Hematopoietic multipotent progenitor cell (in vitro differentiated cells): ENCODE measurements at regions not wholly inside any gene's neighbourhood (a gene's known extent, or its start where the extent isn't known, plus 50 kb on each side); places are given as distances from the start of the nearest gene placed in this dataset.

ENCODE experiments used
- DNase-seq, 3 donors: peaks; one replicate each; pipeline ENCODE4 v3.0.0-alpha.2; 2011 to 2015; ENCODE audit warnings: low read depth in 2 of 3, low spot score in 2 of 3

DNA sequence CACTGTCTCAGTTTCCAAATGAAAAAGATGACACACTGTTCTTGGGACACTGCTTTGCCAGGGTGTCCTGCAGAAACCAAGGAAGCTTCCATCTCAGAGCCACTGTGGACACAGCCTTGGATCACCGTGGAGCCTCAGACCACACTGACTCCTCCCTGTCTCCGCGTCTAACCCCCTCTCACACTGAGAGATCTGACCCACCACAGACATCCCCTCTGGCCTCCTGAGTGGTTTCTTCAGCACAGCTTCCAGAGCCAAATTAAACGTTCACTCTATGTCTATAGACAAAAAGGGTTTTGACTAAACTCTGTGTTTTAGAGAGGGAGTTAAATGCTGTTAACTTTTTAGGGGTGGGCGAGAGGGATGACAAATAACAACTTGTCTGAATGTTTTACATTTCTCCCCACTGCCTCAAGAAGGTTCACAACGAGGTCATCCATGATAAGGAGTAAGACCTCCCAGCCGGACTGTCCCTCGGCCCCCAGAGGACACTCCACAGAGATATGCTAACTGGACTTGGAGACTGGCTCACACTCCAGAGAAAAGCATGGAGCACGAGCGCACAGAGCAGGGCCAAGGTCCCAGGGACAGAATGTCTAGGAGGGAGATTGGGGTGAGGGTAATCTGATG is 113.4 kb upstream of the PKDCC start:
- DNase-seq: no peak

DNA sequence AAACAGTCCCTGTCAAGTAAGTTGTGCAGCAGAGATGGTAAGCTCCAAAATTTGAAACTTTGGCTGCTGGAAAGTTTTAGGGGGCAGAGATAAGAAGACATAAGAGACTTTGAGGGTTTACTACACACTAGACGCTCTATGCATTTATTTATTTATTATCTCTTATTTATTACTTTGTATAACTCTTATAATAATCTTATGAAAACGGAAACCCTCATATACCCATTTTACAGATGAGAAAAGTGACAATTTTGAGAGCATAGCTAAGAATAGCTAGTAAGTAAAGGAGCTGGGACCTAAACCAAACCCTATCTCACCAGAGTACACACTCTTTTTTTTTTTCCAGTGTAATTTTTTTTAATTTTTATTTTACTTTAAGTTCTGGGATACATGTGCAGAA is 112.8 kb upstream of the PKDCC start:
- no peak for DNase-seq

DNA sequence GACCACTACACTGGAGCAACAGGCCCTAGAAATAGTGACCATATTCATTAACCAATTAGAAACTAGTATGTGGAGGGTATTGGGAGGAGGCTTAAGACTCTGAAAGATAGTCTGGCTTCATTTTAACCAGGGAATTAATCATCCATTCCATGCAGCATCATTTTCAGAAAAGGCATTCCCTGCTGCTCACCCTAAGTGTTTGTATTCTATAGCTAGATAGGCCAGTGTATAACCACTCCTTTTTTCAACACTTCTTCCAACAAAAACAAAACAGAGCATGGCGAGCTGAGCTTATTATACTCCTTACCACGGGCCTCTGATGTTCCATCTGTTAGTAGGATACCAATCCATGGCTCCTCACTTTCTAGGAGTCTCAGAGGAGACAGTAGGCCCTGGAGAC is 112.0 kb upstream of the PKDCC start:
- no peak for DNase-seq

DNA sequence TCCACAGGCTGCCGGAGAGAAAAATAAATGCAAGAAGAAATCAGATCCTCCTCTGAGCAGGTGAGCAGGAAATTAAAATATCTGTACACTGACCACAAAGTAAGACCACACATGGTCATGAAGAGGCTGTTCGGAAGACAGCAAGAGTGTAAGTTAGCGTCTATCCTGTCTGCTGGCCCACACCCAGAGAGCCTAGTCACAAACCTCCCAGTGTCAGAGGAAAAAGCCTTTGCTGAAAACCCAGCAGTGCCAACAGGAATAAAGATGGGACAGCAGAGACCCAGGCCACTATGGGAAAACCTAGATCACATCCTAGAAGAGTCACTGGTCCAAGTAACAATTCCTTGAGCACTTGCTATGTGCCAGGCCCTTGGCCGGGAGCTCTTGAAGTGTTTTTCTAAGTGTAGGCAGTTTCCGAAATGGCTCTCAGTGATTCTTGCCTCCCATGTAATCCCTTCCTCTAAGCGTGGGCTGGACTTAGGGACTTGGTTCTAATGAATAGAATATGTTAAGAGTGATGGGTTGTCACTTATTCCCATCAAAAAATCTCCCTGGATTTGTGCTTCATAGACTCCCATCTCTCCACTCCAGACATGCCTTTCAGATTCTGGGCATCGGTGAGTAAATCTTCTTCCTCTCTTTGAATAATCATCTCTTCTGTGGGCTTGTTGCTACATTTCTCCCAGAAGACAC is 110.9 kb upstream of the PKDCC start:
- no peak for DNase-seq

DNA sequence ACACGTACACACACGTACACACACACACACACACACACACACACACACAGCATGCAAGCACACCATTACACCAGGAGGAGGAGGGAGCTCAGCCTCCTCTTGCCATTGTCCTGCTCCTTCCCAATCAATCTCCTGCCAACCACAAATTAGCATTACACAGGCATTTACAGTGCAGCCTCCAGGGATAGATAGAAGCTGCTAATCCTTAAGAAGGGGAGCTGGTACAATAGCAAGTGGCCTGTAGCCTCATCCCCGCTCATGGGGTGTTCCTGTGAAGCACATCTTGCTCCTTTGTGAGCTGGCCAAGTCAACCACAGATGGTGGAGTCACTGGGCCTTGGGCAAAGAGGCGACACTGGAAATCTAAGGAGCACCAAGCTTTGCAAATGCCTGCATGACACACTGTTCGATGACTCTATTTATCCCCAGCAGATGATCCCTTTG is 110.3 kb upstream of the PKDCC start:
- no peak for DNase-seq

DNA sequence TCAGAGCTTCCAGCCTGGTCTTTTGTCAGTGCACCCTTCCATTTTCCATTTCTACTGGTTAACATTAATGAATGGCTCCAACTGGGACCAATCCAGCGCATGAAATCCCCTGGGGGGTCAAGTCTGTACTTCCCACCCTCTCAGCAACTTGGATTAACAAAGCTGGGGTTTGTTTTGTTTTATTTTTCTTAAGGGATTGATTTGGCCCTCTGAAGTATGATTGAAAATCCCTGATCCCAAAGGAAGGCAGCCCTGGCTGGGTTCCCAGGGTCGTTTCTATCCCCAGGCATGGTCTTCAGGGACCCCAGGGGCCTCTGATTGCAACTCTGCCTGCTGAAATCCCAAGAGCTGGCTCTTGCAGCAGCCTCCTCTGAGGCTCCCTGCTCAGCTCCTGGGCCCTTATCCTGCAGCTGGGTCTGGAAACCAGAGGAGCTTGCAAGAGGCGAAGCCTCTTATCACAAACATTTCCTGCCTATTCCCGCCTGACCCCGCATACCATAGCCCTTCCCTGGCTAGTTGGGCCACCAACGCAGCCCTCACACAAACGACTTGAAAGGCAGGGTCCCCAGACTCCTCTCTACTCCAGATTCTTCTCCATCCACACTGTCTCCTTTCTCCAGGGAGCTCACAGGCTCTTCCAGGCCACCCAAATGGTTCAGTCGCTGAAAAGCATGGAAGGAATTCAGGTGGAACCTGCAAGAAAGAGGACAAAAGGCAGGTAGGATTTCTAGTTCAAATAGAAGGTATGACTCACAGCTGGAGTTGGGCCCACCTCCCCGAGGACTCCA is 109.7 kb upstream of the PKDCC start:
- DNase-seq: no peak

DNA sequence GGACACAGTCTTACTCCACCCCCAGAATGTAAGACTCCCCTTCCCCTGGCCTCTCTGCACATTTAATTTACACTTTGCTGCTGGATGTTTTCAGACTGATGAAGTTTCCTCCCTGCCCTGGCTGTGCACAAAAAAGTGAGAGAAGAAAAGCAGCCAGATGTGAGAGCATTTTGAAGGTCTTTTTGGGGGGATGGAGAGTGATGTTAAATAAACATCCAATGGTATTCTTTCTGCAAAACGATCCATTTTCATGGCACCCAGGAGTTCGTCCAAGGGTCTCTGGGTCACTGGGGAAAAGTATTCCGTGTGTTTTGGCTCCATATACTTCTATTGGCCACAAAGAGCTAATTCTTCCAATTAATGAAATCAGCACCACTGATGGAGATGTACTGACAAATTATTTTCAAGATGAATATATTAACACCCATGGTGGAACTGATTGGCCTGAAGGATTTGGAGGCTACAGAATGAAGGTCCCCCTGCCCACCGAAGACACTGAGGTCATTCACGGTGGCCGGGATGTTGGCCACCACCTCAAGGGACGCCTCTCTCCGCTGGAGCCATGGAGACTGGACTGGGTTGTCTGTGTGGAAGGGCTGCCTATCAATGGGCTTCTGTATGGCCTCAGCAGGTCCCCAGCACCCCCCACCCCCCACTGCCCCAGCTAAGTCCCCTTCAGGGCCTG is 107.6 kb upstream of the PKDCC start:
- no peak for DNase-seq

DNA sequence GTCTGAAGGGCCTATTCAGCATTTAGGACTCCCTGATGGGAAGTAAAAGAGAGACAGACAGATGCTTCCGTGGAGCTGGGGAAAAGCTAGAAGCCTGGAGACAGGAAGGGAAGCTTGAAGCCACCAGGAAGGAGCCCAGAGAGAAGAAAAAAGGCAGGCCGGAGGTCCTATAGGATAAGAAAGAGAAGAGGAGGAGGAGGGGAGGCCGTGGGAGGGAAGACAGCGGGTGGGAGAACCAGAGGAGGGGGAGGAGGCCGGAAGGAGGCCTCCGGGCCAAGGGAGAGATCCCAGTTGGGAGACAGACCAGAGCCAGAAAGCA is 107.1 kb upstream of the PKDCC start:
- no peak for DNase-seq

DNA sequence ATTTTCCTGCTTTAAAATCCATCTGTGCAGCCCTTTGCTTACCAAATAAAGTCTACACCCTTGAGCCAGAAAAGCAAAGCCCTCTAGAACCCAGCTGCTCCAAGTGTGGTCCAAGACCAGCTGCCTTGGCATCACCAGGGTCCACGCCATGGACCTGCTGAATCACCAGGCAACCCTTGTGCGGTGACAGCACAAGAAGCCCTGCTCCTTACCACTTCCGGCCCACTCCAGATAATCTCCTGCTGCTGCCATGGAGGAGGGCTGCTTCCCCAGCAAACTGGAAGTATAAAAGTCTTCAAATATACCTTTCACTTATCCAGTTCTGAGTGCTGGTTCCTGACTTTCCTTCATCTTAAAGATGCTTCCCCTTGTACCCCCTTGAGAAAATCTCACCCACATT is 106.0 kb upstream of the PKDCC start:
- no peak for DNase-seq

DNA sequence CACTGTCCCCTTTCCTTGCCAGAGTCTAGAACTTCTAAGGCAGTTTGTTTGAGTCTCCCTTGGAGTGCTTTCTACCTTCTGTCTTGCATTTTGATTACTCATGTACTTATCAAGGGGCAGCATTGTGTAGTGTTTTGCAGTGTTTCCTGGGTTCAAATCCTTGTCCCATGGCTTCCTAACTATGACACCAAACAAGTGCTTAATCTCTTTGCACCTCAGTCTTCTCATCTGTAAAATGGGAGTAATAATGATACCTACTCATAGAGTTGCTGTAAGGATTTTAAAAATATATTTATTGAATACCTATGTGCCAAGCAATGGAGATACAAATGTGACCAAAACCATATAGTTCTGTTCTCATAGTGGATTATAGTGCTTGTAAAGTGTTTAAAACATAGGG is 105.5 kb upstream of the PKDCC start:
- DNase-seq: no peak

DNA sequence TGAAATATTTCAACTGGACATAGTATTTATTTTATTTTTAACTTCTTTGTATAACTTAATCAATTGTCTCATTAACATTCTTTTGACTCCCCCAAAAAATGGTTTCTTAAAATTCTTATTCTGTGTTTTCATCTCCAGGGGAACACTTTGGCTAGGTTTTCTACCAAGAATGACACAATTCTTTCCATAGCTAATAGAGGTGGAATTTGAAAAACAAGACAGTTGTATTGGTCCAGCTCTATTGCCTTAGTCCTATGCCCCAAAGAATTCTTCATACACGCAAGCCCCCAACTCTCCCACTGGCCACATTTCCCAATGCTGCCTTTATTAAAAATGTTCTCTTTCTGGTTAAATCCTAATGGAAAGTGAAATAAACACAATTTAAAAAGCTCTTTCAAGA is 104.7 kb upstream of the PKDCC start:
- no peak for DNase-seq

DNA sequence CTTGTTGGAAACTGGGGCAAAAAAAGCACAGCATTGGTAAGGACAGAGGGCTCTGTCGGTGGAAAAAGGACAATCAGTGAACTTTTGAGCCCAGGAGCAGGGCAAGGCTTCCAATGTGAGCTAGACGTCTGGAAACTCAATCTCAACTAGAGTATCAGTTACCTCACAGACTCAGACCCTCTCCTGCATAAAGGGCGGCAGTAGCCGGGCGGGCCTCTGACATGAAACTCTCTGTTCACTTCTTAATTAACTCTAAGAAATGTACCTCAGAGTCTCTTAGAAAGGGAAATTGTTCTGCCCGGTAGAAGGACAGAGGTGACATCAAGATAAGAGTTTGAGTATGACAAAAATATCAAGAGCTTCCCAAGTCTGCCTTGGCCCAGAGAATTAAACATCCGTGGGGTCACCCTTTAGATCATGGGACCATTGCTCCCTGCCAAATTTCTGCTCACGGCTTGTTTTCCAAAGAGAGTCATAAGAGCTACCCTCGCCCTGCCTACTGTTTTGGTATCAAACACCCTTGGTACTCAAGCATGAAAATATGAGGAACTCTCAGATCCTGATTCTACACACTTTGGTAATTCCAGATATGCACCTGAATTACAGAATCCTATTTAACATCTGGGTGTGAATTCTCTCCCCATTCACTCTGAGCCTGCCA is 103.5 kb upstream of the PKDCC start:
- DNase-seq: no peak

DNA sequence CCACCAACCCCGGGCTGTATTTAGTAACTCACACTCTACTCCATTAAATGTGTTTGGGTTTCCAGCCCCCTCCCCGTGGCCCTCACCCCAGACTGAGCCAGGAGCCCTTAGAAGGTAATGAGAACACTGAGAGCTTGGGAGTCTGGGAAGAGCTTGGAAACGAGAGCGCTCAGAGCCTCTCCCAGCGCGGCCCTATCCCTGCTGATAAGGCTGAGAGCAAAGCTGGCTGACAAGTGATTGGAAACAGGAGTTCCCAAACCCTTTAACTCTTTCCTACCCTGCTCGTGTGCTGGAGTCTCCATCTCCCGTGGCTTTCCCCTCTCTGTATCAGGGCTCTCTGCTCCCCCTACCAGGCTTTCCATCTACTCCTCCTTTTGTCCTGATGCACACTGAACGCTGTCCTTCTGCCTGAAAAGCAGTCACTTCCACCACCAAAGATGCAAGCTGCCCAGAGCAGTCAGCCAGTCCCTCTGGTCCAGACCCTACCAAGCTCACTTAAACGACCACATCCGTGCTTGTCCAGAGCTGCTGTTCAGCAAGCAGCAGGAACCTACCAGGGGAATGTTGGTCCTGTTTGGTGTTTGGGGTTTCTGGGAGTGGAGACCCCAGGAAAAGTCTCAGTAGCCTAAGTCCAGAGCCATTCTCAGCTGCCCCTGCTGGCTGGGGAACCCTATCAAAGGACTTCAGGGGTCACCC is 100.0 kb upstream of the PKDCC start:
- no peak for DNase-seq

DNA sequence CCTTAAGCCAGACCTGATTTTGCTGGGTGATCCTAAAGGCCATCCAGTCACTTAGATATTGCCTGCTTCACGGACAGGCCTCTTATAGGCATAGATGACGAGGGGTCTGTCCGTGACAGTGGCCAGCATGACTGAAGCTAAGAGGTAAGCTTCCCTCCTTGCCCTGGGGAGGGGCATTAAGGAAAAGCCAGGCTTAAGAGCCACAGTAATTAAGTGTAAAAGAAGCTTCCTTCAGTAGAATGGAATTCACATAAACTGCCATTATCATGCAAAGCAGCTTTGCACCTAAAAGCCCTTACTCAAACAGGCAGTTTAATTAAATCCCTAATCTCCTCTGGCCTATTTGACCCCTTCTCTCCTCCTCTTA is 99.4 kb upstream of the PKDCC start:
- DNase-seq: no peak

DNA sequence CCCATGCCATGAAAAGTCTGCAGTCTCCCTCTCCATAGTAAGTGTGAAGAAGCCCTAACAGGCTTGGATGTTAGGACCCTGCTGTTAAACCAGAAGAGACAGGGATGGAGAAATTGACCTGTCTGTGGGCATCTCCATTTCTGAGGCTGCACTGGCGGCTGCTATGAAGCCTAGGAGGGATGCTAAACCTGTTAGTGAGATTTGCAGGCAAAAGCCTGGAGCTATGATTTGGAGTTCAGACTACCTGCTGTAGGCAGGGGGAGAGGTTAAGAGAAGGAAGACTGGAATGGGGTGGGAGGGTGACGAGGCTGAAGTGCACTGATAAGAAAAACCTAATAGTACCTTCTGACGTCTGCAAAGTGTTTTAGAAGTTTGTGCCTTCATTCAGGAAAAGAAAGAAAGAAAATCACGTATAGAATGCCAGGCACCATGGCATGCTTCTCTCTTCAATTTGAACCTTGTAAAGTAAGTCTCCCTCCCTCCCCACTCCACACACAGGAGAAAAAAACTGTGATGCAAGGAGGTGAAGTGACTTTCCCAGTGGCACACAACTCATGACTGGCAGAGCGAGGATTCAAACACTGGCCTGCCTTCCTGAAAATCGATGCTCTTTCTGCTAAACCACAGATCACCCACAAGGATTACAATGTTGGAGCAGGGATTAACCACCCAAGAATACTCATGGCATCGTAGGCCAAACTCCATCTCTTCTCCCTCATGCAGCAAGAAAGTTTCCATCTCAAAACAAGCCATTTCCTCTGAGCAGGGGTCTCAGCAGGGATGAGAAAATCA is 98.5 kb upstream of the PKDCC start:
- DNase-seq: no peak

DNA sequence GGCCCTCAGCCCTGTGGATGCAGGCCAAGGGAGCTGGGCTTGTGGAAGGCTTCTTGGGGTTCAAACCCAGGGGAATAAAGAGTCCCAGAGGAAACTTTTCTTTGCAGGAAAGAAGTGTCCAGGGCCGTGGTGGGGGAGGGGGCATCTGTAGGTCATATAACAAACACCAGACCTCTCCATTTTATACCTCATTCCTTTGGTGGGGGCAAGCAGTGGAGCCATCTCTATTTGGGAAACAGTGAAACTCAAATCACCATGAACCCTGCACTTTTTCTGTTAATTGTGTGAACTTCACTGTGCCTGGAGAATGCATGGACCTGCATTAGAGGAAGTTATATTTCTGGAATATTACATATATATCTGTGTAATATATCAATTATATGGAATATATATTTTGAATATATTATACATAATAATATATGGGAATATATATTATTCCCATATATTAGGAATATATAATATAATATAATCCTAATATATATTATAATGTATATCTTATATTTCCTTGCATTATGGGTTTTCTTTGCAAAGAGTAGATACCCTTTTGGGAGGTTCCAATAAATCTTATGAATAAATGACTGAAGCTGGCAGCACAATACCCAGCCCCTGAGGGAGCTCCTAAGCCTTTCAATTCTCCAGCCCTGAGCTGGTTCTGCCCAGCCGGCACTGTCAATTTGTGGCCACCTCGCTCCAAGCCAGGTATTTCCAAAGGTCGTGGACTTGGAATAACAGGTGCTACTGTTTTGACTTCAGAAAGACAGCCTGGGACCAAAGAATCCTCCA is 97.7 kb upstream of the PKDCC start:
- no peak for DNase-seq

DNA sequence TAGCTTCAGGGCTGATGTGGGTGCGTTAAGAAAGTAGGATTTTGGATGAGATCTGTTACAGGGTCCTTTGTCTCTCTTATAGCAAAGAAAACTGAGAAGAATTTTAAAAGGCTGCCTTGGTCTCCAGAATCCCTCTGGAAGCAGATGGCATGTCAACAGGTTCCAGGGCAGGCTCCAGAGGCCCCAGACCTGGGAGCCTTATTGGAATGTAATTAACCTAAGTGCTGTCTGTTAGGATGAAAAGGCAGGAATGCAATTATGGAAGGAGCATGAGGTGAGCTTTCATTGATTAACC is 97.2 kb upstream of the PKDCC start:
- no peak for DNase-seq

DNA sequence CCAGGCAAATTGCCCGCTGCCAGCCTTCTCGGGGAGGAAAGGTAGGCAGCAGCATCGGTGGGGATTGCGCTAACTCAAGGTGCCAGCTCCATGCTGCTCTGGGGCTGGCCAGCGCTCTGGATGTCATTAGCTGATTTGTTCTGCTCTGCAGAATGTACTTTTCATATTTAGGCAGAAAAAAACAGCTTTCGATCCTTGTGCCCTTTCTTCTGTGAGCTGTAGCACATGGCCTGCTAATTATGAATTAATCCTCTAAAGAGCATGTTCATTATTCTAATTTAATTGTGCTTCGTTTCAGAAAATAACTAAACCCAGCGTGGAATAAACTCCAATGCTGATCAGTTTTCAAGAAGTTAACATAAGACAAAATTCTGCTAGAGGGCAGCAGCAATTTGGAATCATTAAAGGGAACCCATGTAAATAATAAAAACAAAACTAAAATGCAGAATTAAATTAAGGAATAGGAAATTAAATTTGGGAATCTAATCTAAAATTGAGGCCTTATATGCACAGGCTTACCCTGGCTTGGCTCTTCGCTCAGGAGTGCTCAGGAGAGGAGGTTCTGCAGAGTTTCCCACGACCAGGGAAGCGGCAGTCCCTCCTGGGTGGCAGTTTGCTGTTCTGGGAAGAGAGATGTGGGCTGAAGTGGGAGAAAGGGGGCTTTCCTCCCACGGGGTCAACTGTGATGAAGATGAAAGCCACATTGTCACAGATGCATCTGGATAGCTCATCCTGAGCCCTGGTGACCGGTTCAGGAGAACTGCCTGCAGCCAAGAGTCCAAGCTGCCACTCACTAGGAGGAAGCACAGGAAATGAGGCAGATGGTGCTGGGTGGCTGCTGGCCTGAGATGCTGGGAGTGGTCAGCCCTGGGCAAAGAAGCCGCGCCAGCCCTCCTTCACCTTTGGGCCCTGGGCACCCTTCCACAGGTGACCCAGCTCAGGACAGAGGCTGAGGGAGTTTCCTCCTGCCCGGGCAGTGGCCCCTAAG is 93.2 kb upstream of the PKDCC start:
- DNase-seq: no peak
